NK-92 treated with Interleukin-12 subunit alpha and Interleukin-12 subunit beta, amount 100 ng/mL, for 24 hours (cell line): ENCODE measurements at regions not wholly inside any gene's neighbourhood (a gene's known extent, or its start where the extent isn't known, plus 50 kb on each side); places are given as distances from the start of the nearest gene placed in this dataset.

Experiments used
- DNase-seq: peaks from one replicate; lab custom pipeline; 2025; lab: John Stamatoyannopoulos, UW

DNA sequence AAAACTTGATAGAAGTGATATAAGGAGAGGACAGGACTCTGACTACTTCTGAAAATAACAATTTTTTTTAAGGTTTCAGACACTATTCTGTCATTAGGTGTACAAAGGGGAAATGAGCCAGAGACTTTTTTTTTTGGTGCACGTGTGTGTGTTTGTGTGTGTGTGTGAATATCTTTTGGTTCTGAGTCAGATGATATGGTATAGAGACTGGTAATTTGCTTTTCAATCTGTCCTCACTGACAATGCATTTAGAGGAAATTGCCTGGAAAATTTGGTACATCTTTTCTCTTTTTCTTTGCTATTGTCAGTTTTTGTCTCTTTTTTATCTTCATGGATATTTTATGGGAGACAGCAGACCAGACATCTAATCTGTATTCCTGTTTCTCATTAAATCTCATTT, 59.3 kb downstream of the DDIT4L start:
- no peak for DNase-seq

DNA sequence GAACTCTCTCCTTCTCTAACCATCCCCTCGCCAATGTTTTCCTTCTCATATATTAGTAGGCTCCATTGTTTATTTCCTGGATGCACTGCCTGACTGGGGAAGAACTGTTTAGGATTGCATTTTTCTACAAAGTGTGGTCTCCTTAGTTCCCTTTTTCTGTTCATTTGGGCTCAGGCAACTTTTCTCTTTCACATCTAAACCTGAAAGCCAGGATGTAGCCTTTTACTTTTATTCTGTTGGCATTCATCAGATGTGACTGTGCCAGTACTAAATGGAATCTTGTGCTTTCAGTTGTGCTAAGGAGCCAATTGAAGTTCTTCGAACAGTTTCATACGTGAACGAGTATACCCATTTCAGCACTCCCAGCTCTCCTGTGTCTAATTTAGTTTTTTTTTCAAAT, 59.8 kb downstream of the DDIT4L start:
- no peak for DNase-seq

DNA sequence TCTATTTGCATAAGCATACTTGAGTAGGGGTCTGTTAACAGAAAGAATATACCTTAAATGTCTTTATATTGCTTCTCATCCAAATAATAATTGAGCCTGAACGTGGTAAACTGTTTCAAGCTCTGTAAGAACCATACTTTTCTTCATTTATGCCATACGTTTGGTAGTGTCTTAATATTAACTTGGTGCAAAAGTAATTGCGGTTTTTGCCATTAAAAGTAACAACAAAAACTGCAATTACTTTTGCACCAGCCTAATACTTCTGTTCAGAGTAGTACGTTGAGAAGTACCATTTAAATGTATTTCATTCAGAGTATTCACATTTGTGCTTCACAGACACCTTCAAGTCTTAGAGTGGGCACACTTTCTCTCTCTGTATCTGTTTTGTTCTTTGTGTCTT, 60.5 kb downstream of the DDIT4L start:
- no peak for DNase-seq

DNA sequence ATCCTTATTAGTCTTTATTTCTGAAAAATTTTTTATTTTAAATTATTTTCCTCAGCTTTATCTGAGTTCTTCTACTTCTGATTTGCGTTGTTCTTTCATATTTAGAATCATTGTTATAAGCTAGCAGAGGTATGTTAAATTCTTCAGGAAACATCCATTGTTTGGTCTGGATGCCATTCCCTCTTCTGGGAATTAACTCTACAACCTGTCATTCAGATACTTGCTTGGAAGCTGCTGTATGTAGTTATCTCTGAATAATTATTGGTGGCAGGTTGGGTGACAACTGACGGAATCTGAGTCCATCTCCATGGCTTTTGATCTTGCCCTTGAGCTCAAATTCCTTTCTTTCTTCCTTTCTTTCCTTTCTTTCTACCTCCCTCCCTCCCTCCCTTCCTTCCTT, 61.9 kb downstream of the DDIT4L start:
- DNase-seq = no peak

DNA sequence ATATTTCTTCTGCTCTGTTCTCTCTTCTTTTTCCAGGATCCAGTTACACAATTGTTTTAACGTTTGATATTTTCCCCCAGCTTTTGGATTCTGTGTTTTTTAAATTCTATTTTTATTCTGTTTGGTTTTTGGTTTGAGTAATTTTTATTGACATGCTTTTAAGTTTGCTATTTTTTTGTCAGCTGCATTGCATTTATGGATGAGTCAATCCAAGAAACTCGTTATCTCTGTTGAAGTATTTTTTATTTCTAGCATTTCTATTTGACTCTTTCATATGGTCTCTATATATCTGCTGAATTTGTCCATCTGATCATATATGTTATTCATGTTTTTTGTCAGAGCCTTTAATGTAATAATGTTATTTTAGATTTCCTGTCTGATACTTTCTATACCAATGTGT, 65.6 kb downstream of the DDIT4L start:
- DNase-seq = no peak

DNA sequence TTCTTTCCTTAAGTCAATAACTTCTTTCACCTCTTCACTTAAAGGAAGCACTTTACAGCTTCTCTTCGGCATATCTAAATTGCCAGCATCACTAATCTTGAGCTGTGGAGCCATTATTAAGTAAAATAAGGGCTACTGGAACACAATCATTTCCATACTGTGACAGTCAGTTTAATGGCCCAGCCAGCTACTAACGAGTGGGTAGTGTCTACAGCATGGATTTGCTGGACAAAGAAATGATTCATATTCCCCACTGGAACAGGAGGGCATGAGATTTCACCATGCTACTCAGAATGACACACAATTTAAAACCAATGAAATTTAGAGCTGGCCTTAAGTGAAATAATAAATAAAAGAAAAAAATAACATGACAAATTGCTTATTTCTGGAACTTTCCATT, 72.1 kb downstream of the DDIT4L start:
- DNase-seq = no peak

DNA sequence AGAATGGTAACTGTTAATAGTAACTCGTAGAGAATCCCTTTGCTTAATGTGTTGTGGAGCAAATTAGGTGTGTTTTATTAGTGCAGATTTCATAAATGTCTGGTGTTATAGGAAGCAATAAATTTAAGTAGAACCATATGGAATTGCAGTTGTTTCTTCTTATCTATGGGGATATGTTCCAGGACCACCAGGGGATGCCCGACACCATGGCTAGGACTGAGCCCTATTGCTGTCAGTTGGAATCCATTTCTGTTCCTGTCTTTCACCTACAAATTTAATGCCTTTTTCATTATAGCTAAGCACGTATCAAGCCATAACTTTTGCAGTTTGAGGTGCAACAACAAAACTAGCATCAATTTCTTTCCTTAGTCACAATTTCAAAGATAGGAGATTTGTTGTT, 72.5 kb downstream of the DDIT4L start:
- DNase-seq = no peak

DNA sequence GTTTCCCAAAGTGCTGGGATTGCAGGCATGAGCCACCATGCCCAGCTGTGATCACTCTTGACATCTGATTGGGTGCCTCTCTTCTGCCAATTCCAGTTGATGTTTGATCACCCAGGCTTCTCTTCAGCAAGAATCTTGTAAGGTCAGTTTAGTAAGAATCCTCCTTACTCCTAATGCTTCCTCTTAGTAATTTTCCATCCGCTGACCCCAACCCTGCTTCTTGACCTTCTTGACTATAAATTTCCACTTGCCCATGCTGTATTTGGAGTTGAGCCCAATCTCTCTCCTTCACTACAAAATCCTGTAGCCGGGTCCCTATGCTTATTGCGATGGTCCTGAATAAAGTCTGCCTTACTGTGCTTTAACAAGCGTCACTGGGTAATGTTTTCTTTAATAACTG, 75.4 kb downstream of the DDIT4L start:
- DNase-seq = no peak

DNA sequence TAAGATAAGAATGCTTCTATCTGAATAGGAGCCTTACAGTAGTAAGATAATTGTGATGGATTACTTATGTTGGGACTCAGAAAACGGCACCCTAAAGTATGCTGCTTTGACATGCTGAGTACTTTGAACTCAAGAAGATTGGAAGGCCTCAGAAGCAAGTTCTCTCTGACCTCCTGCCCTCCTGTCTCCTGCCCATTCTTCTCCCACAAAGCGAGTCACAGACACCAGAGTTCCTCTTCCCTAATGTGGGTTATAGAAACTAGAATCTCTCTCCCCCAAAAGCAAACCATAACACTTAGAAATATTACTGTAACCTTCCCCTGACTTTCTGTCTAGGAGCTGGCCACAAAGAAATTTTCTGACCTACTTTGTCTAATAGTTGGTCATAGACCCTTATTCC, 76.5 kb downstream of the DDIT4L start:
- DNase-seq = no peak

DNA sequence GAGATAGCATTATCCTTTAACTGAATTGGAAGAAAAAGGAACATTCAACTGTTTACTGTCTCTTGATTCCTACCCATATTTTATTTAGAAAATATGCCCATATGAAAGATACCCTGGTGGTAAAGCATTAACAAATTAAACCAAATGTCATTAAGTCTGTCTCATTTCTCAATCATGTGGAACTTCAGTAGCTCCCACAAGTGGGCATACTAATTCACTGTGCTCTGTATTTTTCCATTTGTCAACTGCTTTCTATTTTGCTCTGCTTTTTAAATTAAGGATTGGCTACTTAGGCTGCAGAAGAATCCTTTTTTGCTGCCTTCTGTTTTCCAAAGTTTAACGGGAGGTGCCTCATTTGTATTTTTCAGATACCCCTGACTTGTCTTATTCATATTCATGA, 77.2 kb downstream of the DDIT4L start:
- no peak for DNase-seq

DNA sequence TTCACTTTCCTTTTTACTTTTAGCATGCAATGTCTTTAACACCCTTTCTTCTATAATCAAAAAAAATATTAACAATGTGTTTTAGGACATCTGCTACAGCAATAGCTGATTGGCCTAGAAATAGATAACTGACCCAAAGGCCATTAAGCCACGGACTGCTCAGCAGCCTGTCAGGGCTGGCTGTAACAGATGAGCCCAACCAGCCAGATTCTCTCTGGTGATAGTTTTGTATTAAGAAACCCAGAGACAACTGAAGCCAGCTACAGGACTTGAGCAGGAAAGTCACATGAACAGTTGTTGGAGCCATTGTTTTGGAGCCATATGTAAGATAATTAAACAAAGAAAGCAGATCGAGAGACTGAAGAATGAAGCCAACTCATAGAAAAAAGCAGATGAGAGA, 80.3 kb downstream of the DDIT4L start:
- DNase-seq = no peak

DNA sequence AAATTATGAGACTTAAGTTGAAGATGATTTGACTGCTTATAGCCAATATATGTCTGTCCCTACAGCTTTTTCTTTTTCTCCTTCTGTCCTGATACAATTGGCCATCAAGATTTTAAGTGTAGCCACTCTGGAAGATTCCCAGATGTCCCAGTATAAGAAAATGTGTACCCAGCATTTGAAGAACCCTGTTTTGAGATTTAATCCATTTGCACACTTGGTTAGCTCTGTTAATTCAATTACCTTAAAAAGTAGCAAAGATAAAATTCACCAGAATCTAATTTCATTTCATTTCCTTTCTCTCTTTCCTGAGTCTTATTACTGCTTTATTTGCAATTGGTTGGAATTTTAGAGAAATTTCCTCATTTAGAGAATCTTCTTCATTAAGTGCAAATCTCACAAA, 81.4 kb downstream of the DDIT4L start:
- no peak for DNase-seq

DNA sequence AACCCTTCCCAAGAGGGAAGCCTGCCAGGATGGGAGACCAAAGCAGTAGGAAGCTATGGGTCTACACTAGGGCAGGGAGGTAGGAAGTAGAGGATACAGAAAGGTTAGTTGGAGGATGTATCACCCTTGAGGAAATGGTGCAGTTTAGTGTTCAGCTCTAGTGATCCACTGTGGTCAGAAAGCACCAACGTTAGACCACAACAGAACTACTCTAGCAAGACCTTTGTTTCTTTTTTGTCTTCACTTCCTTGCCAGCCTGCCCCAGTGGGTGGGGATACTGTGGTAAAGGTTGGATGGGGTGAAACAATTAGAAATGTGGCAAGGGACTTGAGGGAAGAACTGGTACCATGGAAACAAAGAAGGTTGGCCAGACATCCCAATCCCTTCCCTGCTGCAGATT, 83.3 kb downstream of the DDIT4L start:
- no peak for DNase-seq

DNA sequence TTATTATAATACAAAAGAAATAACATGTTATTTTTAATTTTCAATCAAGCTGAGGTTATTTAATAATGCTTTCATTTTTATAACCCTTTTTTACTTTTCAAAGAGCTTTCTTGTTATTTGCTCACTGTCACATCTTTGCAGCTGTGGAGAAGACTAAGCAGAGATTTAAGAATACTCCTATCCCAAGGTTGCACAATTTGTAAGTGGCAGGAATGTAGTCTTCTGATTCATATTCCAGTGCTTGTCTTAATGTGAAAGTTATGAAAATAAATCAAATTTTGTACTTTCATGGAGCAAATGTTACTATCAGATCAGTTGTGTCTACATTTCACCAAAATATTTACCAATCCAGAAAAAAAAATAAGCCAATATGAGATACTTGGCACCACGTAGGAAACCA, 86.6 kb downstream of the DDIT4L start:
- no peak for DNase-seq

DNA sequence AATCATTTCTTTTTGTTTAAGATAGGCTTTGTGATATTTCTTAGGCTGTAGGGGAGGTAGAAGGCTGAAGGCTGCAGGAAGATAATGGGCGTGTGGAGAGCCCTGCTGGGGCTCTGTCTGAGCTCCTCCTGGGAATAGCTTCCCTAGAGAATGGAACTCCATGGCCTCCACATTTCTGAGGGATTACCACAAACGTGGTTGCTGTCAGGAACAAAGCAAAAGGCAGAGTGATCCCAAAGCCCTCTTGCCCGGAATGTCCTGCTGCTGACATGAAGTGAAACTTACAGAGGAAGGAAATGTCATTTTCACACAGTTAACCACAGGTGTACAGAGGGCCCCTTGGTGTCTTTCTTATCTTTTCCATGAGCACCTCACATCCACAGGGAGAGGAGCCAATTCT, 89.3 kb downstream of the DDIT4L start:
- no peak for DNase-seq

DNA sequence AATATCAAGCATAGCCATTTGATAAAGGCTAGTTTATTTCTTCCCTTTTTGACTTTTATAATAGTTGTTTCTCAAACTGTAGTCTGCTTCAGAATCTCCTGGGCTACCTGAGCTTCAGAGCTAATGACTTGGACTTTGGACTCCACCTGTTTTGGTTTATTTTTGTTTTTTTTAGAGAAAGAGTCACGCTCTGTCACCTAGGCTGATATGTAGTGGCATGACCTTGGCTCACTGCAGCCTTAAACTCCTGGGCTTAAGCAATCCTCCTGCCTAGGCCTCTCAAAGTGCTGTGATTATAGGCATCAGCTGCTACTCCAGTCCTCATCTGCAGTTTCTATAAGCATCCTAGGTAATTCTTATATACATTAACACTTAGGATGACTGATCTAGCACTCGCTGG, 90.5 kb downstream of the DDIT4L start:
- no peak for DNase-seq

DNA sequence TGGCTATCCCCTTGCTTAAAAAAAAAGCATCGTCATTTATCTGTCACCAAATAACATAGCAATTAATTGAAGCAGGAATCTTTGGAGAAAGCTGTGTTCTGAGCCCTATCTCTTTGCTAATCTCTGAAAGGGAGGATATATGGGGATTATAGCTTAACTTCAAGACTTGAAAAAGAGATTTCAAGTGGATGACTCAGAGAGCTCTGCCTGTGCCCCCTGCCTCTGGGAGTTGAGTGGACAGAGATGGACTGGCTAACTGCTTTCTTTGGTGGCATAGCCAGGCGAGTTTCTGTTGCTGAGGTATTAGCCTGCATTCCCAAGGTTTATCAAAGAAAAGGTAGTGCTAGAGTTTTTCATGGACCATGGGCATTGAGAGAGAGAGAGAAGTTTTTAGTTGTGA, 91.6 kb downstream of the DDIT4L start:
- DNase-seq = no peak

DNA sequence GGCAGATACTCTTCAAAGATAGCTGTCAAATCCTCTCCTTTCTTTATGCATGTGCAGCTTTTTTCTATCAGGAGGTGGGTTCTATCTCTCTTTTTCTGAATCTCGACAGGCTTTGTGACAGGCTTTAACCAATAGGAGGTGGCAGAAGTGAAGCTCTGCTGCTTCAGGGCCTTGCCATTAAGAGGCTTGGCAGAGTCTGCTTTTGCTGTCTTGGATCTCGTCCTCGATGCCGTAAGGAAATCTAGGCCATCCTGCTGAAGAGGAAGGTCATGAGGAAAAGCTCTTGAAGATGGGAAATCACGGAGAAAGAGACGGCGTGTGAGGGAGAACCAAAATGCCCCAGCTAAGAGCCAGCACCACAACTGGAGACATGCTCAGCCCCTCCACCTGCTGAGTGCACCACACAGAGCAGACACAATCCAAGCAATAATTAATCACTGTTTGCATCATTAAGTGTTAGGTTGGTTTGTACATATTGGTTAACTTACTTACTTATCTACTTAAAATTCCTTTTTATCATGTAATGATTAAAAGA, 92.2 kb downstream of the DDIT4L start:
- no peak for DNase-seq

DNA sequence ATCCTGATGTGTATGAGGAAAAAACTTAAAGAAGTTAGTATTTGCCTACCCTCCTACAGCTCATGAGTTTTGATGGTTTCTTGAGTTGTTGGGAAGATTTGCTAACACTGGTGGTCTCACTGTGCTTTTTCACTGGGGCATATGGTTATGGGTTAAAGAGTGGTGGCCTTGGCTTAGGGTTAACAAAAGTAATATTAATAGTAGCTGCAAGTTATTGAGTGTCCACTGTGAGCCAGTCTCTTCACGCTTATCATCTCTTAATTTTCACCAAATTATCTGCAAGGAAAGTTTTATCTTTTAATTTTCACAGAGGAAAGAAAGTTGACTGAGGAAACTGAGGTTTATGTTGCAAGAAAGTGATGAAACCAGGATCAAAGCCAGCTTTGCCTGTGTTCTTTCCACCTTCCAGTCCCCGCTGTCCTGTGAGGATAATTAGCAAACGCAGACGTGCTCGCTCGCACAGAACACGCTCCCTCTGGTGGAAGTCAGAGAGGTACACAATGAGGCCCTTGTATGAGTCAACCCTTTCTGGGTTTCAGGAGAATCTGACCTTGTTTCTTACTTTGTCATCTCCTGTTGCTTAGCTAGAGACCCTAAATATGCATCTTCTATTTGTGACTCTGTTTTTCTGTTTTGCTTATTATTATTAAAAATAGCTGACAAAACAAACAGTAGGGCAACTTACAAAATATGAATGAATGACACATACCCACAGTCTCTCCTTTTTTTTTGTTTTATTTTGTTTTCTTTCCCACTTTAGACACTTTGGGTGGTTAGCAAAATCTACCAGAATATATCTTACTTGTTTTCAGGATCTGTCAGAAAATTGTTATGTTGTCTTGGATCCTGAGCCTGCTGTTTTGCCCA, 94.3 kb downstream of the DDIT4L start:
- DNase-seq = no peak

DNA sequence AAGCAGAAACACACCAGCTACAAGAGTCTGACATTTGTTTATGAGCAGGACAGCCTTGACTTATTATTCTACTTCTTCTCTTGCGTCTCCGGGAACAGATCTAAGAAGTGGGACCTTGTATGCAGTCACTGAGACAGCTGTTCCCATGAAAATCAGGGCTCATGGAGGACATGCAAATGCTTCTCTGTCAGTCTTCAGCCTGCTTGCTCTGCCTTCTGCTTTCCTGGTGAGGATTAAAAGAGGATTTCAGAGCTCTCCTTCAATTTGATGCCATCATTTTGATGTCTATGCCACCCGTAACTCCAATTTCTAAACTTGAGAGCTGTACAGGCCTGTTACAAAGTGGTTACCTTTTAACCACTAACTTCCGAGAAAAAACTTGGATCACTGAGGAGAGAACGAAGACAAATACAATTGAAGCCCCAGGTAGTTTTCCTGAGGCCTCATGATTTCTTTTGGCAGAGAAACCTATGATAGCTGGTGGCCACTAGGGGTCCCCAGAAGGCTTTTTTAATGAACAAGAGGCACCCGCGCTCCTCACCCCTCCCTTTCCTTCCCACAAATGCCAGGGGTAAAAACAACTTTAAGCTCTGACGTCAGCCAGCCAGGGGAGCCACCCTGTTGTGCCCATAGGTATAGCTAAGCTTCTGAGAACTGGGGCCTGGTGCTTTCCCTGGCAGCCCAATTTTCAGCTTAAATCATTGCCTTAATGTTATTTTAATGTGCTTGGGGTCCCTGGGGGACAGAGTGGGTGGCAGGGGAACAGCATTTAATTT, 97.0 kb downstream of the DDIT4L start:
- DNase-seq = peak; percentile 25

DNA sequence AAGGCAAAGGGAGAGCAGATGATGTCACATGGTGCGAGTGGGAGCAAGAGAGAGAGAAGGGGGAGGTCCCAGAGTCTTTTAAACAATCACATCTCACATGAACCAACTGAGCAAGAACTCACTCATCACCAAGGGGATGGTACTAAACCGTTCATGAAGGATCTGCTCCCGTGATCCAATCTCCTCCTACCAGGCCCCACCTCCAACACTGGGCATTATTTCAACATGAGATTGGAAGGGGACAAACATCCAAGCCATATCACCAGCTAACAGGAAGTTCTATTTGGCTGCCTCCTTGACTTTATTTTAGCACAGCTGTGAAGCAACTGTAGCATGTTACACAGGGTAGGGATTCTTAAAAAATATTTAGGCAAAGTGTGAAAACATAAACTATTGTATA, 102.5 kb downstream of the DDIT4L start:
- no peak for DNase-seq

DNA sequence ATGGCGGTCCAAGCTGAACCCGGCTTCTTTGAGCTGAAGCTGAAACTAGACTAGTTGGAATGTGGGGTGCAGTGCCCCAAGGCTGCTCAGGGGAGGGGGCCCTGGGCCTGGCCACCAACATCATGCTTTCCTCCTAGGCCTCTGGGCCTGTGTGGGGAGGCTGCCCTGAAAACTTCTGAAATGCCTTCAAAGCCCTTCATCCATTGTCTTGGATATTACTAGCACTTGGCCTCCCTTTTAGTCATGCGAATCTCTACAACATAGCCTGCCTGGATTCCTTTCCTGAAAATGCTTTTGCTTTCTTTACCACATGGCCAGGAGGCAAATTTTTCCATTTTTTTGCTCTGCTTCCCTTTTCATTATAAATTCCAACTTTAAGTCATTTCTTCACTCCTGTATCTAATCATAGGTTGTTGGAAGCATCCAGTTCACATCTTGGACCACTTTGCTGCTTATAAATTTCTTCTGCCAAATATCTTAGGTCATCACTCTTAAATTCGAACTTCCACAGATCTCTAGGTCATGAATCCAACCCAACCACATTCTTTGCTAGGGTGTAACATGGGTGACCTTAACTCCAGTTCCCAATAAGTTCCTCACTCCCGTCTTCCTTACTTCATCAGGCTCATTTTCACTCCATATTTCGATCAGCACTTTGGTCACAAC, 103.4 kb downstream of the DDIT4L start:
- no peak for DNase-seq

DNA sequence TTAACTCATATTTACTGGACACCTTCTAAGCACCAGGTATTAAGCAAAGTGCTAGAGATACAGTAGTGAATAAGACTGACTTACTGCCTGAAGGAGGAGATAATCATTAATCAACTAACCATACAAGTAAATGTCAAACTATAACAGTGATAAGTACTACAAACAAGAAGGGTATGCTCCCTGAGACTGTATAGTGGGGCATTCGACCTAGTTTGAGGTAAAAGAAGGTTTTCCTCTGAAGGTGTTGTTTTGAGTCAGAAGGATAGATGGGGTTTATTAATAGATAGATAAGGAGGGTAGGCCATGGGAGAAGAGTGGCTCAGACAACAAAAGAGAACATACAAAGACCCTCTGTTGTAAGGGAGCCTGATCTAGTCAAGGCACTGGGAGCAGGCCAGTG, 105.4 kb downstream of the DDIT4L start:
- DNase-seq = no peak
